ENCODE measurements at regions not wholly inside any gene's neighbourhood (a gene's known extent, or its start where the extent isn't known, plus 50 kb on each side); places are given as distances from the start of the nearest gene placed in this dataset.

GRCh38 chr20:60474385-60474910, 516.2 kb downstream of the CDH26 start:
- H3K4me3 Mint-ChIP-seq, result no peak overlapping the region
- peaks cover 15% of the 10 kb centered on the region for H3K4me1 Mint-ChIP-seq
- DNase-seq (ENCODE audit: low read depth, low spot score), result no peak
- TF ChIP-seq, protein P1, sequence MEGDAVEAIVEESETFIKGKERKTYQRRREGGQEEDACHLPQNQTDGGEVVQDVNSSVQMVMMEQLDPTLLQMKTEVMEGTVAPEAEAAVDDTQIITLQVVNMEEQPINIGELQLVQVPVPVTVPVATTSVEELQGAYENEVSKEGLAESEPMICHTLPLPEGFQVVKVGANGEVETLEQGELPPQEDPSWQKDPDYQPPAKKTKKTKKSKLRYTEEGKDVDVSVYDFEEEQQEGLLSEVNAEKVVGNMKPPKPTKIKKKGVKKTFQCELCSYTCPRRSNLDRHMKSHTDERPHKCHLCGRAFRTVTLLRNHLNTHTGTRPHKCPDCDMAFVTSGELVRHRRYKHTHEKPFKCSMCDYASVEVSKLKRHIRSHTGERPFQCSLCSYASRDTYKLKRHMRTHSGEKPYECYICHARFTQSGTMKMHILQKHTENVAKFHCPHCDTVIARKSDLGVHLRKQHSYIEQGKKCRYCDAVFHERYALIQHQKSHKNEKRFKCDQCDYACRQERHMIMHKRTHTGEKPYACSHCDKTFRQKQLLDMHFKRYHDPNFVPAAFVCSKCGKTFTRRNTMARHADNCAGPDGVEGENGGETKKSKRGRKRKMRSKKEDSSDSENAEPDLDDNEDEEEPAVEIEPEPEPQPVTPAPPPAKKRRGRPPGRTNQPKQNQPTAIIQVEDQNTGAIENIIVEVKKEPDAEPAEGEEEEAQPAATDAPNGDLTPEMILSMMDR (conservative IDR thresholded peaks at IDR 0.05), result no peak
- no peak overlapping the region for H3K27ac Mint-ChIP-seq (ENCODE audit: unreplicated experiment)
- no peaks in the 10 kb centered on the region for H3K9me3 Mint-ChIP-seq
- H3K36me3 Mint-ChIP-seq (ENCODE audit: low read depth), result no peaks in the 10 kb centered on the region
- H3K27me3 Mint-ChIP-seq (ENCODE audit: low read depth), result peaks cover 5% of the 10 kb centered on the region

DNA sequence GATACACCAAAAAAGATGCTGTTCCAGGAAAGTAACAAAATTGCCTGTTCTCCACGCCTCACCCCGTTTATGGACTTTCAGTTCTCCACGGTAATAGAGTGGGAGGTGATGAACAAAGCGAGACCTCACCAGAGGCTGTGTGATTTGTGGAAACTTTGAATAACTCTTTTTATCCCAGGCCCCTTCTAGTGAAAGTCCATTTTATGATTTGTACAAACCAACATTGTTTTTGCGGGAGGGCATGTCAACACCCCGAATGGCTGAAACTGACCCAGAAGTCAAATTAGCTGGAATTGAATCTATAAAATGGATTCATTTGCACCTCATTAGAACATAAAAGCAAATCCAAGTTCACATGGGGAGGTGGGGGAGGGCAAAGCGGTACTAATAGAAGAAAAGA, 517.8 kb downstream of the CDH26 start:
- H3K36me3 Mint-ChIP-seq (ENCODE audit: low read depth), result no peaks in the 10 kb centered on the region
- H3K4me3 Mint-ChIP-seq, result no peak overlapping the region
- TF ChIP-seq, protein P1 (conservative IDR thresholded peaks at IDR 0.05), result no peak
- peaks cover 15% of the 10 kb centered on the region for H3K4me1 Mint-ChIP-seq
- peaks cover 5% of the 10 kb centered on the region for H3K27me3 Mint-ChIP-seq (ENCODE audit: low read depth)
- H3K9me3 Mint-ChIP-seq, result no peaks in the 10 kb centered on the region
- no peak for DNase-seq (ENCODE audit: low read depth, low spot score)
- no peak overlapping the region for H3K27ac Mint-ChIP-seq (ENCODE audit: unreplicated experiment)

DNA sequence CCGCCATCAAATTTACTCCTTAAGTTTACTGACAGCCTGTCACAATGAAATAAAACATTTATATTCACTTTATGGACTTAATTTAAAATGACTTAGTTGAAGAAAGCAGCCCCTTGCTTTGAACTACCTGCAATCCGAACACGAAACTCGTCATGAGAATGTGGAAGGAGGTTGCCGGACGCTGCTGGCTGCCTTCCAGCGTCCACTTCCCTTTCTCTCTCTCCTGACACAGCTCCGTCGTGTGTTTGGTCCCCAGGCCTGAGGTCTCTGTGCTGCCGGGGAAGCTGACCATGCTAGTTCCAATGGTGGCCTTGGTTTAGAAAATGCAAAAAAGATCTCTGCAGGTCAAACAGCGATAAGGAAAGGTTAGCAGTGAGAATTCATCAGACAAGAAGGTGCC, 519.7 kb downstream of the CDH26 start:
- Mint-ChIP-seq H3K36me3 (ENCODE audit: low read depth) (no peaks in the 10 kb centered on the region), H3K27me3 (ENCODE audit: low read depth) (peaks cover 5% of the 10 kb centered on the region)

GRCh38 chr20:60478533-60478932, 520.3 kb downstream of the CDH26 start:
- H3K36me3 Mint-ChIP-seq (ENCODE audit: low read depth), result no peaks in the 10 kb centered on the region
- no peak overlapping the region for H3K4me3 Mint-ChIP-seq
- no peak for DNase-seq (ENCODE audit: low read depth, low spot score)
- H3K27me3 Mint-ChIP-seq (ENCODE audit: low read depth), result peaks cover 5% of the 10 kb centered on the region
- peaks cover 15% of the 10 kb centered on the region for H3K4me1 Mint-ChIP-seq
- H3K27ac Mint-ChIP-seq (ENCODE audit: unreplicated experiment), result no peak overlapping the region
- no peaks in the 10 kb centered on the region for H3K9me3 Mint-ChIP-seq
- TF ChIP-seq, protein P1 (conservative IDR thresholded peaks at IDR 0.05), result no peak

More for the DNA sequence above, 519.7 kb downstream of the CDH26 start:
- H3K27ac Mint-ChIP-seq (ENCODE audit: unreplicated experiment), result no peak overlapping the region
- no peak overlapping the region for H3K4me3 Mint-ChIP-seq
- H3K4me1 Mint-ChIP-seq, result peaks cover 15% of the 10 kb centered on the region
- no peak for DNase-seq (ENCODE audit: low read depth, low spot score)
- TF ChIP-seq, protein P1 (conservative IDR thresholded peaks at IDR 0.05), result no peak
- no peaks in the 10 kb centered on the region for H3K9me3 Mint-ChIP-seq

DNA sequence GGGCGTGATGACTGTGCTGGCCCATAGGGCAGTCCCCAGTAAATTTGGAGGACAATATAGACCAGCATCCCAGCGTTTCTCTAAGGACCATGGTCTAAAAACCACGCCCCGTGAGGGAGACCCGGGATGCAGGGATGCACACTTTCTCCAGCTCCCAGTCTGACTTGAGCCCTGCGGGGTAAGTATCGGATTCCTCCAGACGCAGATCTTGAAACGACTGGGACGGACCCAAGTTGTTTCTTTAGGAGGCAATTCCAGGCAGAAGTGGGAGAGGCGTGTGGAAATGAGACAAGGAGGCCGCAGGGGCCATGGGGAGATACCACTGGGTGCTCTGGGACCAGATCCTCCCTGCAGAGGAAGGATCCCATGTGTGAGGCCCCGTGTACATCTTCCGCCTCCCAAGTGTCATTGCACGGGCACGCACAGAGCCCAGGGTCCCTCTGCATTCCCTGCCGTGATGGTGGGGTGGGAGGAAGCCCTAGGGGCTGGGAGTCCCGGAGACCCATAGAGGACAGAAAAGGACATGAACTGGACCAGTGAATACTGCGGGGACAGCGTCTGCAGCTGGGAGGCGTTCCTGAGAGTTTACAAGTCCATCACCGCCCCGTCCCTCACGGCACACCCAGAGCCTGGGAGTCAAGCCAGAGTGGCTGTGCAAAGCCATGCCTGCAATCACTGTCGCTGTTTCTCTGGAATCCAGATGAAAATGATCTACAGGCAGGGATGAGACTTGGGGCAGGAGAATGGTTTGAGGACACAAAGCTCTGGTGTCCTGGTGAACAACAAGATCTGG, 522.9 kb downstream of the CDH26 start:
- no peak overlapping the region for H3K27ac Mint-ChIP-seq (ENCODE audit: unreplicated experiment)
- no peaks in the 10 kb centered on the region for H3K36me3 Mint-ChIP-seq (ENCODE audit: low read depth)
- TF ChIP-seq, protein P1 (conservative IDR thresholded peaks at IDR 0.05), result no peak
- H3K4me1 Mint-ChIP-seq, result peaks cover 11% of the 10 kb centered on the region
- no peaks in the 10 kb centered on the region for H3K9me3 Mint-ChIP-seq
- DNase-seq (ENCODE audit: low read depth, low spot score), result no peak
- no peak overlapping the region for H3K4me3 Mint-ChIP-seq
- H3K27me3 Mint-ChIP-seq (ENCODE audit: low read depth), result peaks cover 6% of the 10 kb centered on the region

Measured in neural crest cell (in vitro differentiated cells).